Neural cell (in vitro differentiated cells): ENCODE measurements at regions not wholly inside any gene's neighbourhood (a gene's known extent, or its start where the extent isn't known, plus 50 kb on each side); places are given as distances from the start of the nearest gene placed in this dataset.

ENCODE experiments used
- H2AFZ ChIP-seq: fragments of 200-600, 300-800 bp; sonication (generic), shearing (Covaris generic); 2 replicates; pipeline ENCODE4 v1.6.0; 2014; ENCODE audit warnings: low read depth, mild to moderate bottlenecking, antibody characterized with exemption, low read length, moderate library complexity
- H3F3A ChIP-seq: fragments of 200-600 bp; shearing (Covaris generic); 2 replicates; pipeline ENCODE4 v1.6.1; 2016; ENCODE audit warnings: mild to moderate bottlenecking, moderate library complexity, mixed read lengths, antibody characterized with exemption, low read length; ENCODE audit not compliant: insufficient read depth, poor library complexity, severe bottlenecking
- H3K27ac ChIP-seq: fragments of 200-600, 300-800 bp; sonication (generic), shearing (Covaris generic); 2 replicates; pipeline ENCODE4 v1.5.1; 2014; ENCODE audit warnings: mild to moderate bottlenecking, low read length, moderate library complexity
- H3K27me3 ChIP-seq: fragments of 300-800, 200-600 bp; sonication (generic), shearing (Covaris generic); 2 replicates; pipeline ENCODE4 v1.6.0; 2014; ENCODE audit warnings: mild to moderate bottlenecking, low read depth, low read length, moderate library complexity; ENCODE audit not compliant: insufficient read depth
- H3K36me3 ChIP-seq: fragments of 300-800, 200-600 bp; sonication (generic), shearing (Covaris generic); 2 replicates; pipeline ENCODE4 v1.5.1; 2014; ENCODE audit warnings: mild to moderate bottlenecking, antibody characterized with exemption, low read length, moderate library complexity; ENCODE audit not compliant: insufficient read depth
- H3K4me2 ChIP-seq: fragments of 300-800, 200-600 bp; sonication (generic), shearing (Covaris generic); 2 replicates; pipeline ENCODE4 v1.6.0; 2014; ENCODE audit warnings: mild to moderate bottlenecking, low read length
- H3K4me3 ChIP-seq: fragments of 300-800, 200-600 bp; sonication (generic), shearing (Covaris generic); 2 replicates; pipeline ENCODE4 v1.5.1; 2014; ENCODE audit warnings: mild to moderate bottlenecking, low read length, moderate library complexity
- H3K79me2 ChIP-seq: fragments of 200-600 bp; shearing (Covaris generic); replicated peaks from 2 replicates; pipeline ENCODE4 v1.6.0; 2014; ENCODE audit warnings: mild to moderate bottlenecking, low read length, moderate library complexity; ENCODE audit not compliant: insufficient read depth
- H3K9ac ChIP-seq: fragments of 300-800, 200-600 bp; sonication (generic), shearing (Covaris generic); 2 replicates; pipeline ENCODE4 v1.6.1; 2016; ENCODE audit warnings: mild to moderate bottlenecking, low read length, mixed read lengths
- H3K9me2 ChIP-seq: fragments of 200-600 bp; shearing (Covaris generic); 2 replicates; pipeline ENCODE4 v1.6.1; 2016; ENCODE audit warnings: mild to moderate bottlenecking, low read length, mixed read lengths; ENCODE audit not compliant: insufficient read depth
- H3K9me3 ChIP-seq: fragments of 200-600, 300-800 bp; sonication (generic), shearing (Covaris generic); 2 replicates; pipeline ENCODE4 v1.6.1; 2016; ENCODE audit warnings: mild to moderate bottlenecking, mixed run types, low read length, moderate library complexity, mixed read lengths
- H4K20me1 ChIP-seq: fragments of 200-600 bp; shearing (Covaris generic); 2 replicates; pipeline ENCODE4 v1.6.1; 2016; ENCODE audit warnings: mild to moderate bottlenecking, mixed run types; ENCODE audit not compliant: insufficient read depth
- CTCF ChIP-seq: fragments of 450-650 bp; IDR thresholded peaks from 2 replicates; pipeline ENCODE4 v1.5.1; 2014; ENCODE audit warnings: antibody characterized with exemption, mild to moderate bottlenecking, moderate library complexity; ENCODE audit not compliant: poor library complexity, severe bottlenecking
- EP300 ChIP-seq: fragments of 450-650 bp; conservative IDR thresholded peaks from 2 replicates; pipeline ENCODE4 v1.6.1; 2014; ENCODE audit warnings: antibody characterized with exemption, mild to moderate bottlenecking, moderate library complexity; ENCODE audit not compliant: poor library complexity, severe bottlenecking
- EZH2 ChIP-seq: fragments of 200-600, 300-800 bp; shearing (Covaris generic), sonication (generic); IDR thresholded peaks from 2 replicates; pipeline ENCODE4 v1.6.1; 2014; ENCODE audit warnings: antibody characterized with exemption, low read length, borderline replicate concordance, mild to moderate bottlenecking; ENCODE audit not compliant: insufficient read depth, poor library complexity, severe bottlenecking
- MXI1 ChIP-seq: fragments of 450-650 bp; conservative IDR thresholded peaks from 2 replicates; pipeline ENCODE4 v1.6.1; 2014; ENCODE audit warnings: antibody characterized with exemption, mild to moderate bottlenecking; ENCODE audit not compliant: poor library complexity, severe bottlenecking
- POLR2AphosphoS5 ChIP-seq: IDR thresholded peaks from 2 replicates; pipeline ENCODE4 v1.6.1; 2012
- RAD21 ChIP-seq: fragments of 450-650 bp; conservative IDR thresholded peaks from 2 replicates; pipeline ENCODE4 v1.6.1; 2014; ENCODE audit warnings: antibody characterized with exemption, mild to moderate bottlenecking, moderate library complexity
- REST ChIP-seq: IDR thresholded peaks from 2 replicates; pipeline ENCODE4 v1.6.1; 2012; ENCODE audit warnings: borderline replicate concordance
- SMC3 ChIP-seq: fragments of 450-650 bp; conservative IDR thresholded peaks from 2 replicates; pipeline ENCODE4 v1.6.1; 2014; ENCODE audit warnings: antibody characterized with exemption, mild to moderate bottlenecking, moderate library complexity; ENCODE audit not compliant: poor library complexity
- TAF1 ChIP-seq: IDR thresholded peaks from 2 replicates; pipeline ENCODE4 v1.6.1; 2012; ENCODE audit warnings: low read depth

DNA sequence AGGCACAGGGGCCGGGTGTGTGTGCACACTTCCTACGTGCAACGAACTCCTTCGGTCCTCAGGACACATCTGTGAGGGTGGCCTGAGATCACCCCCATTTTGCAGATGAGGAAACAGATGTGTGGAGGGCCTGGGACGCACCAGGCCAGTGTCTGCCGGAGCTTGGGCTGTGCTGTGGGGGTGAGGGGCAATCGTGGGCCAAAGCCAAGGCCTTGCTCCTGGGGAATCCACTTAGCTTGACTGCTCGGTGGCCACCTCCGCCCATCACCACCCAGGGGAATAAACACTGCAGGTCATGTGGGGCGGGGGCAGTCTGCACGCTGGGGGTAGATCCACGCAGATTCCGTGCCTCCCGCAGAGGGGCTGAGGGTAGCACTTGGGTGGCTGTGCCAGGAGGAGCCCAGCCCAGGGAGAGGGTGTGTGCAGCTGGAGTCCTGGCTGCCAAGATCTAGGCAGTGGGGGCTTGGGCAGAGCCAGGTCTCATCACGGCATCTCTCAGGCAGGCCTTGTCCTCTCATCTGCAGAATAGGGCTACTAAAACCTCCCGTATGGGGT is 70.8 kb upstream of the EN2 start:
- peaks cover 31% of the 10 kb centered on the region for H3K27me3 ChIP-seq
- no peaks in the 10 kb centered on the region for H4K20me1 ChIP-seq
- TF ChIP-seq MXI1 (no peak), EZH2 (no peak), CTCF (no peak), EP300 (no peak), SMC3 (no peak), POLR2AphosphoS5 (no peak), RAD21 (no peak), TAF1 (no peak), REST (no peak)
- H3K27ac ChIP-seq = no peak overlapping the region
- H3K9me3 ChIP-seq = no peaks in the 10 kb centered on the region
- H3K4me3 ChIP-seq = no peak overlapping the region
- no peaks in the 10 kb centered on the region for H3K36me3 ChIP-seq
- H3F3A ChIP-seq = no peaks in the 10 kb centered on the region
- H3K9me2 ChIP-seq = no peaks in the 10 kb centered on the region
- no peak overlapping the region for H3K9ac ChIP-seq
- no peak overlapping the region for H2AFZ ChIP-seq
- H3K79me2 ChIP-seq = no peaks in the 10 kb centered on the region
- no peak overlapping the region for H3K4me2 ChIP-seq

DNA sequence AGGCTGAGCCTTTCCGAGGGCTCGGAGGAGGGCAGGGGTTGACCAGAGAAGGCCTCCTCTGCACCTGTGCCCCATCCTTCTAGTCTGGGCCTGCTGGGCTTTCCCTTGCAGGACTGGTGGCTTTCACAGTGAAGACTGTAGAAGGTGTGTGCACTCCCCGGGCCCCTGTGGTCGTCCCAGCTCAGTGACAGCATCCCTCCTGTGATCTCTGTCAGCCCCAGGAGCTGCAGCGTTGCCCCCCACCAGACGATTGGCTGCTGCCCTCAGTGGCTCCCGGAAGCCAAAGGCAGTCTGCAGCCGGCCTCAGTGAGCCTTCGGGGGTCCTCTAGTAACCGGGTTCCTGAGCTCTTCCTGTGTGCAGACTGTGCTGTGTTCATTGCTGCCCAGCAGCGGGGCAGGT is 69.4 kb upstream of the EN2 start:
- no peaks in the 10 kb centered on the region for H3K36me3 ChIP-seq
- H2AFZ ChIP-seq = no peak overlapping the region
- no peak overlapping the region for H3K9ac ChIP-seq
- no peak overlapping the region for H3K4me3 ChIP-seq
- H3K9me2 ChIP-seq = no peaks in the 10 kb centered on the region
- H3K4me2 ChIP-seq = no peak overlapping the region
- H3F3A ChIP-seq = no peaks in the 10 kb centered on the region
- H3K27ac ChIP-seq = no peak overlapping the region
- no peaks in the 10 kb centered on the region for H3K9me3 ChIP-seq
- no peaks in the 10 kb centered on the region for H4K20me1 ChIP-seq
- TF ChIP-seq CTCF (no peak), TAF1 (no peak), REST (no peak), POLR2AphosphoS5 (no peak), MXI1 (no peak), RAD21 (no peak), SMC3 (no peak), EZH2 (no peak), EP300 (no peak)
- H3K79me2 ChIP-seq = no peaks in the 10 kb centered on the region
- H3K27me3 ChIP-seq = peaks cover 17% of the 10 kb centered on the region
